NCI-H146 treated with DMSO at 0.1 percent for 48 hours (cell line): ENCODE measurements at regions not wholly inside any gene's neighbourhood (a gene's known extent, or its start where the extent isn't known, plus 50 kb on each side); places are given as distances from the start of the nearest gene placed in this dataset.
A peak's percentile ranks its signal among the peaks of the same experiment; 100 is the strongest.

Experiments used
- DNase-seq: peaks from one replicate; lab custom pipeline; 2025; ENCODE audit not compliant: unreplicated experiment; lab: John Stamatoyannopoulos, UW

DNA sequence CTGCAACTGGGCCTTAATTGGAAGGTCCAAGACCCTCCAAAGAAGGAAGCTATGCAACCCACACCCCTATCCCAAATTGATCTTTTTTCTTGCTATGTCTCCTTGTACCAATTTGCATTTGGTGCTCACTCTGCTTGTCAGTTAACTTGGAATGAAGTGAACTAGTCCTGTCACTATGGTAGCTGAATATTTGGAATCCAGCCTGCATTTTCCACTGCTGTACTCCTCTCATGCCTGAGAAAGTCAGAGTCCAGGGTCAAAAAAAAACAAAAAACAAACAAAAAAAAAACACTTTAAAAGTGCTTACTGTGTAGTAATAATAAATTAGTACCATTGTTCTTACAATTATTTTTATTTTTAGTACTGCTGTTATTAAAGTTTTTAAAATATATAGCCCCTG is 462.8 kb upstream of the SLC8A1 start:
- DNase-seq, result no peak

DNA sequence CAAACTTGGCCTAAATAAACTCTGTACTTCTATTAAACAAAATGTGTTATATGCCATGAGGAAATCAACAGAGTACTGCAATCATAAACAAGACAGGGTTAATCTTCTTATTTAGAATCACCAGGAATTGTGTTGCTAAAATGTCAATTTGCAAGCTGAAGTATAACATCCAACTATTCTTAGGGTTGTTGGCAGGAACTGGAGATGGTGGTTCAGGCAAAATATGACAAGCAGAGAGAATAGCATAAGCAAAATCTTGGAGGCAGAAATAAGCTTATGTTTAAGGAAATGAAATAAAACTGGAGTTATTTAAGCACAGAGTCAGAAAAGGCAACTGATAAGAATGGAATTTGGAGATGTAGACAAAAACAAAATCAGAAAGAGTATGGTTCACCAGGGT is 463.8 kb upstream of the SLC8A1 start:
- no peak for DNase-seq

DNA sequence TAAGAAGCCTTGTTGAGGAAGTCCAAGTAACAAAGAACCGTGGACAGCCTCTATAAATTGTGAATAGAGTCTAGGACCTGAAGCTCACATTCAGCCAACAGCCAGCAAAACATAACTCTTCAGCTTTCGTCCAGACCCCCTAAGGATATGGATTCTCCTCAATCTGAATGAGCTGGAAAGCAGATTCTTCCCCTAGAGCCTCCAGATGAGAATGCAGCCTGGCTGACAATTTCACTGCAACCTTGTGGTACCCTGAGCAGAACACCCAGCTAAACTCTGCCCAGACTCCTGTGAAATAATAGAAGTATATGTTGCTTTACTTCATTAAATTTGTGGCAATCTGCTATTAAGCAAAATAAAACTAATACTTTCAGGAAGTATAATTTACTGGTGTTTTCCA is 483.5 kb upstream of the SLC8A1 start:
- no peak for DNase-seq

DNA sequence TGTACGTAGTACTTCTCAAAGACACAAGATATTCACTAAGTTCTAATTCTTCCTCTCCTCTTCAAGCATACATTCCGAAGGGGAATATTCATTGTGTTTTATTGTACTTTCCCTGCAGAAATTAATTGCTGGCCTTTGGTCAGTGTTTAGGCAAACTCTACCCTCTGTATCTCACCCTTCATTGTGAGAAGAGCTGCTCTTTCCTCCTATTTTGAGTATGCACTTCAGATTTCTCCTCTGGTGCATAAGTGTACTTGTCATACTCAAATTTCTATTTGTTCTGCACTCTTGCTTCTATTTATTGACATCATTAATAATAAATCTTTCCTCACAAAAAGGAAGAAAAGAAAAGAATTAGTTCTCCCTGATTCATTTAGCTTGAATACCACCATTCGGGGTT is 485.4 kb upstream of the SLC8A1 start:
- no peak for DNase-seq

DNA sequence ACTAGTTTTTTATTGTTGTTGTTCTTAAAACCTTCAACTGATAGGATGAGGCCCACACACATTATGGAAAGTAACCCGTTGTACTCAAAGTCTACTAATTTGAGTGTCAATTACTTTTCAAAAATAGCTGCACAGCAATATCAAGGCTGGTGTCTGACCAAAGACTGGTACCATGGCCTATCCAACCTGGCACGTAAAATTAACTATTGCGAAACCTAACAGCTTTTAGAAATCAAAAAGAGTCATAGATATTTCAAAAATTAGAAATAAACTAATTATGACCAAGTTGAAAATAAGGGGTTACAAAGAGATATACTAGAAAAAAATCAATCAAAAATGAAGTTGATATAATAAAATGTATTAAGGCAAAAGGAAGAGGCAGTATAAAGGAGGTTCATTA is 501.5 kb upstream of the SLC8A1 start:
- no peak for DNase-seq

DNA sequence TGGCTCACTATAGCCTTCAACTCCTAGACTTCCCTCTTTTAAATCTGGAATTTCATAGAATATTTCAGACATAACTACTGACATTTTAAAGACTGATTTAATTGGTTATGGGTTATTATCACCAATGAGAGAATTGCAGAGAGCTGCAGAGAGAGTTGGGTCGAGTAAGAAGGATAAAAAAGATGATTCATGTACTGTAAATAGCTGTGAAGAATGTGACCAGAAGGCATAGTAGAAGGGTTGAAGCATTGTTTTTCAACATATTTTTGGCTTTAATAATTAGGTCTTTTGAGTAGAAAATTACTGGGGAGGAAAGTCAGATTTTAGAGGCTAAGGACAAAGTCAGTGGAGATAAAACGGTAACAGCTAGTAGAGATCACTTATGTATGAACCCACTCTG is 503.2 kb upstream of the SLC8A1 start:
- DNase-seq, result no peak

DNA sequence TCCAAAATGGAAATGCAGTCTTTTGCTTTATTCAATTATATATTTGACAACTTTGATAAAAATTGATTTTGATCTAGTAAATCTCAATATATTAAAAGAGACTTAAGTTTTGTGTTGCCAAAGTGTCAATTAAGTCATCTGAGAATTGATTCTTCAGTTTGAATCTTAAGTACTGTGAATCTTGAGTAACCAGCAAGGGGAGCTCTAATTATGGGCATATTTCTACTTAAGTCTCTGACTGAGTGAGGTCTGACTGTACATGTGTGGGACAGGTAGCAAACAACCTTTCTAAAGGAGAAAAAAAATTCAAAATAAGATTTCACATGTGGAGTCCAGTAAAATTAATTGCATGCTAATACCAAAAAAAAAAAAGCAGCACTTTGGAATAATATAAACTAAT is 503.7 kb upstream of the SLC8A1 start:
- DNase-seq, result no peak

DNA sequence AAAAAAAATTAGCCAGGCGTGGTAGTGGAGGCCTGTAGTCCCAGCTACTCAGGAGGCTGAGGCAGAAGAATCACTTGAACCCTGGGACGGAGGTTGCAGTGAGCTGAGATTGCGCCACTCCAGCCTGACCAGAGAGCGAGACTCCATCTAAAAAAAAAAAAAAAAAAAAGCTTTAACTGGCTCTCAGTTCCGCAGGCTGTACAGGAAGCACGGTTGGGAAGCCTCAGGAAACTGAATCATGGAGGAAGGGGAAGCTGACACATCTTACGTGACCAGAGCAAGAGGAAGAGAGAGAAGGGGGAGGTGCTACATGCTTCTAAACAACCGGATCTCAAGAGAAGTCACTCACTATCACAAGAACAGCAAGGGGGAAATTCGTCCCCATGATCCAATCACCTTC is 505.6 kb upstream of the SLC8A1 start:
- DNase-seq, result no peak

DNA sequence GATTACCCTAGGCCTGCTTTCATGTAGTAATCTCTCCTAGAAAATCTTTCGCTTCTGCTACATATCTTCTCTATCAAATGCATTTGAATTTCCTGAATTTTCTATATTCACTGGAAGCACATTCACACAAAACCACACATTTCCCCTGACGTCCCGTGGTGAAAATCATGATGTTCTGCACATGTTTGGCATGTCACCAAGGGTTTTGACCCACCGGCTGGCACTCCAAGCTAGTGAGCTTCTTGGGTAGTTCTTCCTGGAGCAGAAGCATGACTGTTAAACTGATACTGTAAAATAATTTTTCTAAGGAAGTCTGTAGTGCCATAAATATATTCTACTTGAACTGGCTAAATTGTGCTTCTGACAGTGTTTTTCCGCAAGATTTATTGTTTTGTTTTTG is 510.1 kb upstream of the SLC8A1 start:
- DNase-seq, result no peak

DNA sequence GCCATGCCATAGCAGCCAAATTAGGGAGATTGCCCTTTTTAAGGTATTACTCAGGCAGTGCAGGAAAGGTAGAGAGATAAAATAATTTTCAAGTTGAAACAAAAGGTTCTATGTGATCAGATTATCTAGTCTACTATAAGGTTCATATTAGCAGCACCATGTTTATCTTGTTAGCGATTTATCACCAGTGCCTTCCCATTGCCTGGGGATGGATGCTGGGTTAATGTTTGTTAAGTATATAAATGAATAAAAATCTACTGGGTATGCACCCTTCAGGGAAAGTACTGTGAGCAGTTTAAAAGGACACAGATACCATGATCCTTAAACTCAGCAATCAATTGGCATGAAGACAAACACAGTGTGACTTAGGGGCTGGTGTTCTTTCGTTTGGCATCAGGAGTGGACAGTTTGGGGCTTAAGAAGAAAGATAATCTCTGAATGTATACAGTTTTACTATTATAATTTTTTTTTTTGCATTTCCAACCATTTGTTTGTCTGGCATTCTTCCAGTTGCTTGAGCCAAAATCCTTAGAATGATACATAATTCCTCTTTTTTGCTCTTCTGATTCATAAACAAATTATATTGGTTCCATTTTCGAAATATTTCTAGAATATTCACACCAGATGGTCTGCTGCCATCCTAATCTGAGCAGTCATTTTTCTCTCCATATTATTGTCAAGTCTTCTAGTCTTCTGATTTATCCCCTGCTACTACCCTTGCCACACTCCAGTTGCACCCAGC is 512.8 kb upstream of the SLC8A1 start:
- DNase-seq, result no peak

DNA sequence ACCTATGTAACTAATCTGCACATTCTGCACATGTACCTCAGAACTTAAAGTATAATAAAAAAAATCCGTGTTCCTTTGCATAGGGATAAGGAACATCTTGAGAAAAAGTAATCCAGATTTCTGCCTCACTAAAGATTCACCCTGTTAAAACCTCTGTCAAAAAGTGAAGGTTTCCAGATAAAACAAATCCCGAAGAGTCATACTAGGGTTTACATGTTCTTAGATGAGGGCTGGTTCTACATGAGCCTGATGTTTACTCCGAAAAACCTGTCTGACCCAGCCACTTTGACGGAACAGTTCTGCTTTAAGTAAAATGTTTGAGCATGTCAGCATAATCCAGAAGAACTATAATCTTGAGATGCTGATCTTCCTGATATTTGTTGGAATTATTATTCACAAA is 515.6 kb upstream of the SLC8A1 start:
- no peak for DNase-seq

DNA sequence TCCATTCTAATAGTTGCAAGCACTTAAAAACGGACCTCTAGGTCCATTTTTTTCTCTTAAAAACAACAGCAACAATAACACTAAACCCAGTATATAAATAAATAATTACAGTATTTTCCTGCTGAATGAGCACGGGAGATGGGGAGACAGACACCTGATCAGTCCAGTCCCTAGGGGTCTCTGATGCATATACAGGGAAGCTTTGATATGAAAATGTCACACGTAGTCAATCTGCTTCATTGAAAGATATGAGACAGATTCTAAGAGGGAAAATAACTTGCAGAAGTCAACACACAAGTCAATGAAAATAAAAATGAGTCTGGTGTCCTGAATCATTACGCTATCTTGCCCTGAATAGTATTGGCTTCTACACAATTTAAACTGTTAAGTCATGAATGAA is 523.3 kb upstream of the SLC8A1 start:
- DNase-seq, result no peak

DNA sequence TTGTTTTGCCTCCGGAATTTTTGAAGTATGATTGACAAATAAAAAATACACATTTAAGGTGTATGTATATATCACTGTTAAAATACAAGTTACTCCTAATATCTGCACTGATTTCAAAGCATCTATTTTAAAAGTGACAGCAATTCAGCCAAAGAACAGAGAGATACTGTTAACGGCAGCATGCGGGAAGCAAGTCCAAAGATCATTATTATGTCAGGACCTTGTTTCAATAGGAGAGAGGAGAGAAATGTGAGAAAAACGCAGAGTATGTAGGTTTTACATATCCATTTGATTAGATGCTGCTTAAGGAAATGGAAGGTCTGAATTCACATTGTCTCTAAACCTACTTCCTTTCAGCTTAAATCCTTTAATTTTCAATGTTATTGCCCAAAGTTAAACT is 545.5 kb upstream of the SLC8A1 start:
- no peak for DNase-seq

DNA sequence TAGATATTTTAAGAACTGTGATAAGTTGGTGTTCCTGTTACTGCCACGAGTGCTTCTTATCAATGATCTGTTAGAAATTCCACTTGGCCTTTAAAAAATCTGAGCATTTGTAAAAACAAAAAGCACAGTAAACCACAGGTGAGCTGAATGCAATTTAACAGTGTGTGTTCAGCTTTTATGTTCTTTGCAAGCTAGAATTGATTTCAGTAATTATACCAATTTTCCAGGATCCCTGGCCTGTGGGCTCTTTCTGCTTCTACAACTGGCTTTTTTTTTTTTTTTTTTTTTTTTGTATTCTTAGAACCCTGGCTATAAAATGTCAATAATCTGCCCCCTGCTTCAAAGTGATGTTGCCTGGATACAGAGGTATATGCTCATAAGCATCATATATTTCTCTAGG is 548.5 kb upstream of the SLC8A1 start:
- peak; percentile 97 for DNase-seq

DNA sequence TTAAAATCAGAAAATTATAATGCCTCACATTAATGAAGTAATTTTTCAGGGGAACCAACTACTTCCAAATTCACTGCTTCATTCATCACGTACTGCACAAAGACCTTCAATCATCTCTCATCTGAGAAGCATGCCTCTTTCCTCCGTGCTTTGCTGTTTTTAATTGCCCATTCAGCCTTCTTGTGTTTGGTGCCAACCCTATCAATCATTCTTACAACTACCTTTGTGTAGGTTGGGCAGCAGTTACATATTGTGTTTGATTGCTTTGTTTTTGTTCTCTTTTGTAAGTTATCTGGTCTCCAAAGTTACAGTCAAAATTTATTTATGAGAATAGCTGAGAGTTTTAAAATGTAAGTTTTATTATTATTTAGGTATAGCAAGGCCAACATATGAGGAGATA is 549.0 kb upstream of the SLC8A1 start:
- DNase-seq, result peak; percentile 91

DNA sequence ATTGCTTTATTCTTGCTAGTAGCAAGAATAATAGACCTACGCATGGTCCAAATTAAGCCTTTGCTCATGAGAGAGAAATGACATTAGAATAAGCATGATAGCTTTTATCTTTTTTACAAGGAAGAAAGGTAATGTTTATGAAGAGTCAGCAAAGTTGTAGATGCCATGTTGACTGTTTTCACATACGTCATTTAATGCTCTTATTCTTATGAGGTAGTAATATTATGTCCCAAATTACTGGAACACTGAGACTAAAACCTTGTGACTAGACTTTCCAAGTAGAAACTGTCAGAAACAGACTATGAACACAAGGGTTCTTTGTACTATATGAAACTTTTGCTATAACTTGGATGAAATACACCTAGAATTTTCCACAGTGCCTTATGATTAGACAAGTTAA is 552.8 kb upstream of the SLC8A1 start:
- no peak for DNase-seq

DNA sequence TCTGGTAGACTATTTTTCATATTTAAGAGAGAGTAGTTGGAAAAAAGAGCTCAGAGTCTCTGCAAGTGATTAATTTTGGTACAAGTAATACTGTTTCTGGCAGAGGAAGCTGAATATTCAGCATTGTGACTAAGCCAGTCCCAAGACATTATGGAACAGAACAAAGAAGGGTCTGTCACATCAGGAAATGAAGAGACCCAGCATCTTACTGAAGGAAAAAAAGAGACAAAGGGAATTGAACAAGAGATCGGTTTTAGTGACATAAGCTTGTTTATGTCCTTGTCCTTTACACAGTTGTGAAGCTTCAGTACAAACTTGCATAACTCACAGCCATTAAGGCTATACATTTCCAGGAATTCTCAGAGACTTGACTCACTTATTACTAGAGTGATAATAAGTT is 568.5 kb upstream of the SLC8A1 start:
- no peak for DNase-seq

DNA sequence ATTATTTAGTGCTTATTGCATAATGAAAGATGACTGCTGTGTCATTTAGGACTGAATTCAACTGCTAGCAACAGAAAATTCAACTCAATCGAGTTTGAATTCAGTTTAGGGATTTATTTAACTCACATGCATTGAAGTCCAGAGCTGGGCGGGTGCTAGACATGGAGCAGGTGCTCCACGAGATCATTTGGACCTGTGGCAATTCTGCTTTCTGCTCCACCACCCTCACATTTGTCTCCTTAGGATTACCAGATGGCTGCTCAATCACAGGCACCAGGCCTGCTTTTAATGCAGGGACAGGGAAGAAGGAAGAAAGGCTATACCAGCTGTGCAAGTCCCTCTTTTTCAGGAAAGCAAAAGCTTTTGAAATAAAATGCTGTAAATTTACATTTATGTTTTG is 572.9 kb upstream of the SLC8A1 start:
- DNase-seq, result no peak

DNA sequence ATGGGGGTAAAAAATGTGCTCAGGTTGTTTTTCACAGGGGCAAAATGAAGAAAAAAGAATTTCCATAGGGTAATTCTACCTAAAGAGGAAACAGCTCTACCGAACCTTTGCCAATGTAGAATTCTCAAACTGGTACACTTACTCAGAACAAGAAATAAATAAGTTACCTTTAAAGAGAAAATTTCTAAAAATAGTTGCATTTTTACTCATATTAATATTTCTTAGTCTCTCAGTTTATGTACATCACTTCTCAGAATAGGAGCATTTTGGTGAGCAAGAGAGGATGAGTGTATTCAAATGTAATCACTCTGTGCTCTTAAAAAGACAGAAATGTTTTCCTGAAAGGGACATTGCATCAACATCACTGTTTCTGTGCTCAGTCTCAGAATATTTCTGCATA is 574.7 kb upstream of the SLC8A1 start:
- DNase-seq, result no peak

DNA sequence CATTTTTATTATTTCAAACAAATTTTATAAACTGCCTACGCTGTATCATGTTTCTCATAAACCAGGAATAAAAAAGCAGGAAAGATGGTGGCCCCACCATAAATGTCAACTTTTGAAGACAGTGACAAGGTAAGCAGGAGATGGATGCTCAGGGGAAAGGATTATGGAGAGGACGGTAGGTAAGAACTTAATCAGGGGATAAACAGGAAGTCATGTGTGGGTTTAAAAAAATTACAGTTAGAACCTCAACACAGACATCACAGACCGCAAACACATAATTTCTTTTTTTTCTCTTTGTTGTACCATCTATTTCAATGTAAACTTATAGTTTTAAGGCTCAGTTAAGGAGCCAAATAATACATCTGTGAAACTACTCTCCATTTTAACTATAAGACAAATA is 575.2 kb upstream of the SLC8A1 start:
- DNase-seq, result no peak

DNA sequence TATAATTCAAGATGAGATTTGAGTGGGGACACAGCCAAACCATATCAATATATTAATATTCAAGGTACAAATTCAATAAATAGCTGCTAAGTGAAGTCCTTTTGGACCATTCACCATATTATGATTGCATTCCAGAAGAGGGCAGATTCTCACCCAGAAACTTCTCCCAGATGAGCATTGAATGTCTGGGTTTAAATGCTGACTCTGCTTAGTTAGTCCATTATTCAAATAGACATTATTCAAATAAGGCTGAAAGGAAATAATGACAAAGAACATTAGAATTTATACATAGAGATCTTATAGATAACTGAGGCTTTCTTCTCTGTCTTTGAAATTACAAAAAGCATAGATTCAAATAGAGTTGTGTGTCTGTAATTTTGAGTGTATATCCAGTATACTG is 579.4 kb upstream of the SLC8A1 start:
- DNase-seq, result no peak

DNA sequence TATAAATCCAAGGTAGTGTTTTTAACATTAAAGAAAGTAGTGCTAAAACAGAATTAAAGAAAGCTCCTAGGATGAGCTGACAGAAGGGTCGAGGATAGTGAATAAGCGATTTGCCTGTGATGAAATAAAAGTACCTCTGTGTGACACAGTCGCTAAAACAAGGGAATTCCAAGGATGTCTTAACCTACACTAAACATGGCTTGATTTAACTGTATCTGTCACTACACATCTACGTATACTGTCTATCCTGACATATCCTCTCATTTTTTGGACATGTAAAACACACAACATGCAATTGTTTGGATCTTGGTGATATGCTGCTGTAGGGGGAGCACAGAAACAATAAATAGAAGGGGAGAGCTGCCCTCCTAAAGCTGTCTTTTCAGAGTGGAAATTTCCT is 580.8 kb upstream of the SLC8A1 start:
- no peak for DNase-seq

DNA sequence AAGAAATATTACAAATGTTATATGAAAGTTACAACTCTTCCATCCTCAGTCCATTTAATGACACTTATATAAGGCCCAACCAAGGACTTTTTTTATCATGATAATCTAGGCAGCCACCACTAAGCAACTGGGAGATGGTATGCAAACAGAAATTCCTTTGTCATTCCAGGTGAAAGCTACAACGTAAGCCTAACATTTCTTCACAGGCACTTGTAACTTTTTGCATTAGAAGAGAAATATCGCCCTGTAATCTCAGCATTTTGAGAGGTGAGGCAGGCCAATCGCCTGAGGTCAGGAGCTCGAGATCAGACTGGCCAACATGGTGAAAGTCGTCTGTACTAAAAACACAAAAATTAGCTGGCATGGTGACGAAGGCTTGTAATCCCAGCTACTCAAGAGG is 581.2 kb upstream of the SLC8A1 start:
- DNase-seq, result no peak

DNA sequence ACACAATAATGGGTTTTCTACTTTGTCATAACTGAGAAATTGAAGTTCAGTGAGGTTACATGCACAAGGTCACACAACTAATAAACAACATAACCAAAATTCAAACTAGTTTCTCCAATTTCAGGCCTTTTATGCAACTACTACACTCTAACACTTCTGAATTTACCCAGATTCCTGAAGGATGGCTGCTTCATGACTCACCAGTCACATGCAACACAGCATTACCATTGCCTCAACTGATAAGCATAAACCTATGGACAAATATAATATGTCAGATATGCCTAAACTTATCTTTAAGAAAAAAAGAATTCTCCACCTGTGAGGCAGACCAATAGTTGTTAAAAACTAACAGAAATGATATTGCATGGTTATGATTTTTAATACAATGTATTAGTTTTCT is 586.5 kb upstream of the SLC8A1 start:
- DNase-seq, result no peak
